Activated CD4-positive, alpha-beta memory T cell treated with anti-CD3 and anti-CD28 coated beads, Interleukin-2, amount 10 ng/mL, durations not matched to agents 7 days and 5 days (primary cell): ENCODE measurements at regions not wholly inside any gene's neighbourhood (a gene's known extent, or its start where the extent isn't known, plus 50 kb on each side); places are given as distances from the start of the nearest gene placed in this dataset.
"Not testable (repeated sequence)": the region's sequence is repeated elsewhere in the genome, so short reads cannot be mapped to it uniquely, and the experiment has no call there.

Source experiments
- CTCF ChIA-PET: fragments of 350-600 bp; sonication (Branson Sonifier 250); formaldehyde crosslinking; loops from one replicate; lab custom pipeline; 2021; ENCODE audit warnings: antibody characterized with exemption, inconsistent platforms; lab: Charles Lee
- POLR2A ChIA-PET: fragments of 350-600 bp; sonication (Branson Sonifier 250); formaldehyde crosslinking; loops from one replicate; lab custom pipeline; 2021; ENCODE audit warnings: antibody characterized with exemption; lab: Charles Lee
- DNase-seq: peaks from one replicate; pipeline ENCODE4 v3.0.0-alpha.2; 2020
- H3K27ac Mint-ChIP-seq: one replicate; pipeline ENCODE4 v1.8.0; 2021; ENCODE audit warnings: mild to moderate bottlenecking, mixed read lengths
- H3K27me3 Mint-ChIP-seq: one replicate; pipeline ENCODE4 v1.8.0; 2021; ENCODE audit warnings: mixed read lengths
- H3K36me3 Mint-ChIP-seq: one replicate; pipeline ENCODE4 v1.8.0; 2021; ENCODE audit warnings: low read depth, mixed read lengths
- H3K4me1 Mint-ChIP-seq: one replicate; pipeline ENCODE4 v1.8.0; 2021; ENCODE audit warnings: mixed read lengths
- H3K4me3 Mint-ChIP-seq: one replicate; pipeline ENCODE4 v1.8.0; 2021; ENCODE audit warnings: mild to moderate bottlenecking, mixed read lengths
- H3K9me3 Mint-ChIP-seq: one replicate; pipeline ENCODE4 v1.8.0; 2021; ENCODE audit warnings: mixed read lengths

GRCh38 chr7:104074529-104074928, 85.1 kb upstream of the RELN start:
- H3K4me3 Mint-ChIP-seq: no peak overlapping the region
- H3K27ac Mint-ChIP-seq: no peak overlapping the region
- no peaks in the 10 kb centered on the region for H3K4me1 Mint-ChIP-seq
- POLR2A ChIA-PET: no interaction called here
- CTCF ChIA-PET: no interaction called here
- H3K27me3 Mint-ChIP-seq: peaks cover 6% of the 10 kb centered on the region
- H3K36me3 Mint-ChIP-seq: no peaks in the 10 kb centered on the region
- H3K9me3 Mint-ChIP-seq: peaks cover 1% of the 10 kb centered on the region
- DNase-seq: no peak

GRCh38 chr7:104071641-104072040, 82.2 kb upstream of the RELN start:
- H3K9me3 Mint-ChIP-seq, POLR2A ChIA-PET, CTCF ChIA-PET, H3K36me3 Mint-ChIP-seq, DNase-seq, H3K27me3 Mint-ChIP-seq, H3K4me3 Mint-ChIP-seq, H3K4me1 Mint-ChIP-seq, H3K27ac Mint-ChIP-seq: not testable (repeated sequence)

- no peaks in the 10 kb centered on the region for H3K36me3 Mint-ChIP-seq
- DNase-seq: no peak
- no peaks in the 10 kb centered on the region for H3K4me1 Mint-ChIP-seq
- H3K27me3 Mint-ChIP-seq: peaks cover 1% of the 10 kb centered on the region
- ChIA-PET CTCF (no interaction called here), POLR2A (interaction anchor here (0.8 kb wide), 1 partner anchor 20 kb away, joined by 3 read pairs; no protein-coding TSS in a partner anchor)
- H3K27ac Mint-ChIP-seq: no peak overlapping the region
- no peaks in the 10 kb centered on the region for H3K9me3 Mint-ChIP-seq
- no peak overlapping the region for H3K4me3 Mint-ChIP-seq
These were observed 76.0 kb upstream of the RELN start for GRCh38 chr7:104065491-104065890.

- no peak for DNase-seq
- CTCF ChIA-PET: no interaction called here
- Mint-ChIP-seq H3K36me3 (no peaks in the 10 kb centered on the region), H3K27me3 (peaks cover 1% of the 10 kb centered on the region), H3K27ac (no peak overlapping the region), H3K9me3 (no peaks in the 10 kb centered on the region), H3K4me3 (no peak overlapping the region), H3K4me1 (no peaks in the 10 kb centered on the region)
- POLR2A ChIA-PET: no interaction called here
These were observed 75.5 kb upstream of the RELN start for GRCh38 chr7:104064969-104065387.

GRCh38 chr7:104063797-104064196, 74.3 kb upstream of the RELN start:
- DNase-seq, H3K36me3 Mint-ChIP-seq, H3K27me3 Mint-ChIP-seq, H3K27ac Mint-ChIP-seq, CTCF ChIA-PET, H3K4me1 Mint-ChIP-seq, POLR2A ChIA-PET, H3K4me3 Mint-ChIP-seq, H3K9me3 Mint-ChIP-seq: not testable (repeated sequence)

GRCh38 chr7:104061652-104062051, 72.2 kb upstream of the RELN start:
- CTCF ChIA-PET: no interaction called here
- no peak overlapping the region for H3K27ac Mint-ChIP-seq
- POLR2A ChIA-PET: no interaction called here
- no peaks in the 10 kb centered on the region for H3K9me3 Mint-ChIP-seq
- no peaks in the 10 kb centered on the region for H3K36me3 Mint-ChIP-seq
- peaks cover 1% of the 10 kb centered on the region for H3K27me3 Mint-ChIP-seq
- no peaks in the 10 kb centered on the region for H3K4me1 Mint-ChIP-seq
- no peak overlapping the region for H3K4me3 Mint-ChIP-seq
- DNase-seq: no peak

- DNase-seq, H3K27ac Mint-ChIP-seq, H3K4me1 Mint-ChIP-seq, POLR2A ChIA-PET, CTCF ChIA-PET, H3K36me3 Mint-ChIP-seq, H3K27me3 Mint-ChIP-seq, H3K9me3 Mint-ChIP-seq, H3K4me3 Mint-ChIP-seq: not testable (repeated sequence)
These were observed 70.4 kb upstream of the RELN start for GRCh38 chr7:104059837-104060236.

GRCh38 chr7:104059103-104059502, 69.6 kb upstream of the RELN start:
- Mint-ChIP-seq H3K27me3 (peaks cover 1% of the 10 kb centered on the region), H3K9me3 (no peaks in the 10 kb centered on the region), H3K4me1 (no peaks in the 10 kb centered on the region), H3K4me3 (no peak overlapping the region), H3K36me3 (no peaks in the 10 kb centered on the region), H3K27ac (no peak overlapping the region)
- no peak for DNase-seq
- ChIA-PET POLR2A (no interaction called here), CTCF (no interaction called here)

GRCh38 chr7:104054362-104054761, 64.9 kb upstream of the RELN start:
- H3K4me3 Mint-ChIP-seq: no peak overlapping the region
- H3K4me1 Mint-ChIP-seq: no peaks in the 10 kb centered on the region
- H3K9me3 Mint-ChIP-seq: no peaks in the 10 kb centered on the region
- no peak overlapping the region for H3K27ac Mint-ChIP-seq
- no peak for DNase-seq
- CTCF ChIA-PET: no interaction called here
- H3K36me3 Mint-ChIP-seq: no peaks in the 10 kb centered on the region
- peaks cover 2% of the 10 kb centered on the region for H3K27me3 Mint-ChIP-seq
- POLR2A ChIA-PET: no interaction called here

- no peaks in the 10 kb centered on the region for H3K9me3 Mint-ChIP-seq
- H3K36me3 Mint-ChIP-seq: no peaks in the 10 kb centered on the region
- no peaks in the 10 kb centered on the region for H3K4me1 Mint-ChIP-seq
- H3K27ac Mint-ChIP-seq: no peak overlapping the region
- H3K4me3 Mint-ChIP-seq: no peak overlapping the region
- no peak for DNase-seq
- POLR2A ChIA-PET: no interaction called here
- peaks cover 2% of the 10 kb centered on the region for H3K27me3 Mint-ChIP-seq
- CTCF ChIA-PET: no interaction called here
These were observed 63.5 kb upstream of the RELN start for GRCh38 chr7:104052979-104053378.

GRCh38 chr7:104048055-104048454, 58.6 kb upstream of the RELN start:
- H3K27me3 Mint-ChIP-seq: peaks cover 6% of the 10 kb centered on the region
- H3K27ac Mint-ChIP-seq: no peak overlapping the region
- no peaks in the 10 kb centered on the region for H3K36me3 Mint-ChIP-seq
- no peak overlapping the region for H3K4me3 Mint-ChIP-seq
- H3K9me3 Mint-ChIP-seq: no peaks in the 10 kb centered on the region
- POLR2A ChIA-PET: no interaction called here
- no peak for DNase-seq
- CTCF ChIA-PET: no interaction called here
- no peaks in the 10 kb centered on the region for H3K4me1 Mint-ChIP-seq

- Mint-ChIP-seq H3K36me3 (no peaks in the 10 kb centered on the region), H3K9me3 (no peaks in the 10 kb centered on the region), H3K27me3 (peaks cover 13% of the 10 kb centered on the region), H3K4me3 (no peak overlapping the region), H3K27ac (no peak overlapping the region), H3K4me1 (no peaks in the 10 kb centered on the region)
- ChIA-PET POLR2A (interaction anchor here (0.8 kb wide), 1 partner anchor 21 kb away, joined by 3 read pairs; no protein-coding TSS in a partner anchor), CTCF (no interaction called here)
- no peak for DNase-seq
These were observed 55.7 kb upstream of the RELN start for GRCh38 chr7:104045183-104045582.

- POLR2A ChIA-PET: no interaction called here
- Mint-ChIP-seq H3K27me3 (peaks cover 13% of the 10 kb centered on the region), H3K36me3 (no peaks in the 10 kb centered on the region), H3K9me3 (no peaks in the 10 kb centered on the region), H3K27ac (no peak overlapping the region), H3K4me1 (no peaks in the 10 kb centered on the region), H3K4me3 (no peak overlapping the region)
- CTCF ChIA-PET: no interaction called here
- DNase-seq: no peak
These were observed 51.2 kb upstream of the RELN start for GRCh38 chr7:104040666-104041065.

GRCh38 chr7:104039363-104039762, 49.9 kb upstream of the RELN start:
- DNase-seq: no peak
- POLR2A ChIA-PET: no interaction called here
- Mint-ChIP-seq H3K27ac (no peak overlapping the region), H3K36me3 (no peaks in the 10 kb centered on the region), H3K4me1 (no peaks in the 10 kb centered on the region), H3K9me3 (no peaks in the 10 kb centered on the region), H3K4me3 (no peak overlapping the region), H3K27me3 (peaks cover 13% of the 10 kb centered on the region)
- CTCF ChIA-PET: no interaction called here
